Keratinocyte (primary cell): ENCODE measurements at regions not wholly inside any gene's neighbourhood (a gene's known extent, or its start where the extent isn't known, plus 50 kb on each side); places are given as distances from the start of the nearest gene placed in this dataset.

Experiments
- DNase-seq: peaks from one replicate; pipeline ENCODE4 v3.0.0-alpha.2; 2011; ENCODE audit warnings: low read depth, missing footprints, low spot score
- FAIRE-seq: peaks from 2 replicates; lab custom pipeline; 2011; peaks lifted over from hg19 to GRCh38; lab: Jason Lieb, UNC
- H2AFZ ChIP-seq: 2 replicates; pipeline ENCODE4 v1.6.0; 2012; ENCODE audit warnings: low read length, control low read depth, inconsistent platforms; ENCODE audit not compliant: control insufficient read depth
- H3K27ac ChIP-seq: 2 replicates; pipeline ENCODE4 v1.5.1; 2011; ENCODE audit warnings: low read length; ENCODE audit not compliant: control insufficient read depth, insufficient read depth
- H3K27me3 ChIP-seq: 3 replicates; pipeline ENCODE4 v1.6.0; 2011; ENCODE audit warnings: low read length; ENCODE audit not compliant: control insufficient read depth, insufficient read depth; ENCODE audit errors: extremely low read depth
- H3K36me3 ChIP-seq, 2 experiments: 2 replicates in 1 of 2; 3 replicates in 1 of 2; pipeline ENCODE4 v1.5.1; 2011; ENCODE audit warnings: low read length in 2 of 2, mild to moderate bottlenecking in 1 of 2; ENCODE audit not compliant: control insufficient read depth in 2 of 2, insufficient read depth in 2 of 2; ENCODE audit errors: extremely low read depth in 1 of 2
- H3K4me1 ChIP-seq: 3 replicates; pipeline ENCODE4 v1.5.1; 2011; ENCODE audit warnings: low read length; ENCODE audit not compliant: control insufficient read depth, insufficient read depth; ENCODE audit errors: extremely low read depth
- H3K4me2 ChIP-seq: 3 replicates; pipeline ENCODE4 v1.6.0; 2011; ENCODE audit warnings: low read depth, low read length; ENCODE audit not compliant: control insufficient read depth, insufficient read depth; ENCODE audit errors: extremely low read depth
- H3K4me3 ChIP-seq, 3 experiments: fragments of 200-600 bp in 1 of 3; sonication (generic) in 1 of 3; 2 replicates in 2 of 3; 3 replicates in 1 of 3; pipeline ENCODE4 v1.5.1; 2011 to 2016; ENCODE audit warnings: low read length in 3 of 3, mild to moderate bottlenecking in 3 of 3, control low read depth in 2 of 3, inconsistent platforms in 1 of 3, low read depth in 1 of 3, mixed read lengths in 1 of 3, mixed run types in 1 of 3, moderate library complexity in 1 of 3; ENCODE audit not compliant: control insufficient read depth in 2 of 3, insufficient read depth in 2 of 3; ENCODE audit errors: extremely low read depth in 1 of 3
- H3K79me2 ChIP-seq: 2 replicates; pipeline ENCODE4 v1.6.0; 2012; ENCODE audit warnings: low read length; ENCODE audit not compliant: control insufficient read depth, insufficient read depth
- H3K9ac ChIP-seq: 3 replicates; pipeline ENCODE4 v1.6.0; 2011; ENCODE audit warnings: low read length; ENCODE audit not compliant: control insufficient read depth, insufficient read depth; ENCODE audit errors: extremely low read depth
- H3K9me1 ChIP-seq: 3 replicates; pipeline ENCODE4 v1.6.0; 2011; ENCODE audit warnings: low read length; ENCODE audit not compliant: control insufficient read depth, insufficient read depth; ENCODE audit errors: extremely low read depth
- H3K9me3 ChIP-seq: 2 replicates; pipeline ENCODE4 v1.5.1; 2012; ENCODE audit warnings: low read depth, low read length; ENCODE audit not compliant: control insufficient read depth
- H4K20me1 ChIP-seq: 3 replicates; pipeline ENCODE4 v1.6.0; 2011; ENCODE audit warnings: low read length; ENCODE audit not compliant: control insufficient read depth, insufficient read depth; ENCODE audit errors: extremely low read depth
- CTCF ChIP-seq, 3 experiments: IDR thresholded peaks in 1 of 3; conservative IDR thresholded peaks in 1 of 3; optimal IDR thresholded peaks in 1 of 3; 2 replicates in 2 of 3; 3 replicates in 1 of 3; pipeline versions ENCODE3 to v1.5.1; 2011; ENCODE audit warnings: low read length in 3 of 3, mild to moderate bottlenecking in 3 of 3, moderate library complexity in 2 of 3, control low read depth in 1 of 3, inconsistent platforms in 1 of 3; ENCODE audit not compliant: insufficient read depth in 2 of 3; ENCODE audit errors: extremely low read depth in 1 of 3
- EZH2 ChIP-seq: IDR thresholded peaks from one replicate; pipeline ENCODE4 v1.6.1; 2012; ENCODE audit warnings: inconsistent platforms, mild to moderate bottlenecking, low read length, moderate library complexity
- dilution Hi-C: fragments of 300-500 bp; cut with MboI; formaldehyde crosslinking; loops from one replicate; pipeline ENCODE4 v1.7.0; 2020; ENCODE audit warnings: low sequenced_read_pairs; ENCODE audit not compliant: extremely low pct_ligation_motif_present

- no peak overlapping the region for H3K4me2 ChIP-seq
- no peak for DNase-seq
- no peak overlapping the region for H2AFZ ChIP-seq
- no peak overlapping the region for H3K9ac ChIP-seq
- no peaks in the 10 kb centered on the region for H3K79me2 ChIP-seq
- H4K20me1 ChIP-seq, result no peaks in the 10 kb centered on the region
- no peak for TF ChIP-seq CTCF (optimal IDR thresholded peaks at IDR 0.05 in 1 of 3, IDR thresholded peaks at IDR 0.05 in 1 of 3, conservative IDR thresholded peaks at IDR 0.05 in 1 of 3; ENCODE audit: extremely low read depth in 1 of 3, insufficient read depth in 2 of 3, low read length in 3 of 3)
- TF ChIP-seq EZH2, result no peak
- H3K4me3 ChIP-seq, result no peak overlapping the region
- no peaks in the 10 kb centered on the region for H3K36me3 ChIP-seq
- no peak for FAIRE-seq
- no peak overlapping the region for H3K27ac ChIP-seq
- no peaks in the 10 kb centered on the region for H3K9me3 ChIP-seq
- no peaks in the 10 kb centered on the region for H3K4me1 ChIP-seq
- no peaks in the 10 kb centered on the region for H3K27me3 ChIP-seq
- H3K9me1 ChIP-seq, result no peaks in the 10 kb centered on the region
- dilution Hi-C loops, result no loop called here
These were observed 98.8 kb upstream of the CASK start for GRCh38 chrX:42022158-42022557.

GRCh38 chrX:42021058-42021457 is 97.7 kb upstream of the CASK start:
- H3K27ac ChIP-seq, result no peak overlapping the region
- DNase-seq (no peak), FAIRE-seq (no peak)
- H3K27me3 ChIP-seq, result no peaks in the 10 kb centered on the region
- H3K4me1 ChIP-seq, result no peaks in the 10 kb centered on the region
- H3K4me2 ChIP-seq, result no peak overlapping the region
- no peaks in the 10 kb centered on the region for H3K9me3 ChIP-seq
- no peak overlapping the region for H3K4me3 ChIP-seq
- H3K36me3 ChIP-seq, result no peaks in the 10 kb centered on the region
- TF ChIP-seq CTCF (optimal IDR thresholded peaks at IDR 0.05 in 1 of 3, IDR thresholded peaks at IDR 0.05 in 1 of 3, conservative IDR thresholded peaks at IDR 0.05 in 1 of 3; ENCODE audit: extremely low read depth in 1 of 3, insufficient read depth in 2 of 3, low read length in 3 of 3) (no peak), EZH2 (no peak)
- dilution Hi-C loops, result no loop called here
- no peaks in the 10 kb centered on the region for H3K79me2 ChIP-seq
- no peak overlapping the region for H3K9ac ChIP-seq
- no peaks in the 10 kb centered on the region for H3K9me1 ChIP-seq
- H4K20me1 ChIP-seq, result no peaks in the 10 kb centered on the region
- no peak overlapping the region for H2AFZ ChIP-seq
